ENCODE measurements at regions not wholly inside any gene's neighbourhood (a gene's known extent, or its start where the extent isn't known, plus 50 kb on each side); places are given as distances from the start of the nearest gene placed in this dataset.
A peak's percentile ranks its signal among the peaks of the same experiment; 100 is the strongest.

DNA sequence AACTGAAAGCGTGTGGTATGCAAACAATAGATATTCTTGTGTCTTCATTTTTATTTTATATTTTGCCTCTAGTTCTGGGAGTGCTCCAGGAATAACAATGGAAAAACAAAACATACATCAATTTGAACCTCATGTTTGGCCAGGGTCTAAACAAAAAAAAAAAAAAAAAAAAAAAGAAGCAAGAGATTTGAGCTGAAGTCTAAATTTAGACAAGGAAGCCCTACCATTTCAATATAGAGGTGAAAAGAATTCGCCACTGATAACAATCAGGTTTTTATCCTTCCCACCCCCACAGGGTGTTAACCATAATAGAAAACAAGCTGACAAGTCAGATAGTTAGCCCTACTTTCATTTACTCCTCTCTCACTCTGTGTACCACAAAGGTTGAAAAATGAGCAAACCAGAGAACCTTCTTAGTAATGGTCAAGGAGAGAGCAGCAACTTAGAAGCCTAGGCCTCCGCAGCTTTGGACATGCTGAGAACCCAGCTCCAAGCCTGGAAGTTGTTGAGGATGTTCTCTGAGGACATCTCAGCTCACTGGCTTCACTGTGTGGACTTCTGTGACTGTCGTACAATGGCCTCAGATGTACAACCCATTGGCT is 118.2 kb upstream of the HMHB1 start:
- DNase-seq (ENCODE audit: extremely low read depth, low read depth, low spot score) = no peak

DNA sequence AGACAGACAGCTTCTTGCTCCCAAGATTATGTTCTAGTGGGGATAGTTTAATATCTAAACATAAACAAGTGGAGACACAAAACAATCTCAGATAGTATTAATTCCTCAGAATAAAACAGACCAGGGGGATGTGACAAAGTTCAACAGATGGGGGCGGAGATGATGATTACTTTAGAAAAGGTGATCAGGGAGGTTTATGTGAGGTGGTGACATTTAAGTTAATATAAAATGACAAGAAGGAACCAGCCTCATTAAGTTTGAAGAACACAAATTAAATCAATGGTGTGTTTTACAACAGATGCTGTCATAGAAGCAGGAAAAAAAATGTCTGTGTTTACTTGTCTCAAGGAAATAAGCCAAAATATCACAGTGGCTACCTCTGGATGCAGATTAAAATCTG is 119.6 kb upstream of the HMHB1 start:
- DNase-seq (ENCODE audit: extremely low read depth, low read depth, low spot score) = no peak

DNA sequence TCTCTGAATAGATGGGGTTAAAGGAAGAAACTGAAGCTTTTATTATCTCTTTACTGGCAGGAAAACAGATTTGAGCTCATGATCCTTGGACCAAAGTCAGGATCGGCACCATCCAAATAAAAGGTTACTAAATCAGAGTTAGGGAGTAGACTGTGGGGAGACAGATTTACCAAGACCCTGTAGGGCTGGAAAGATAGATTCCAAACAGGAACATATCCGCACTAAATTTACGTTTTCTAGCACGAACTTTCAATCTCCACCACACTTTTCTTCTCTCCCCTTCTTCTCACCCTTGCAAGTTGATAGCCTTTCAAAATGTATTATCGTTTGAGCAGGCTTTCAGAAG is 120.0 kb upstream of the HMHB1 start:
- no peak for DNase-seq (ENCODE audit: extremely low read depth, low read depth, low spot score)

DNA sequence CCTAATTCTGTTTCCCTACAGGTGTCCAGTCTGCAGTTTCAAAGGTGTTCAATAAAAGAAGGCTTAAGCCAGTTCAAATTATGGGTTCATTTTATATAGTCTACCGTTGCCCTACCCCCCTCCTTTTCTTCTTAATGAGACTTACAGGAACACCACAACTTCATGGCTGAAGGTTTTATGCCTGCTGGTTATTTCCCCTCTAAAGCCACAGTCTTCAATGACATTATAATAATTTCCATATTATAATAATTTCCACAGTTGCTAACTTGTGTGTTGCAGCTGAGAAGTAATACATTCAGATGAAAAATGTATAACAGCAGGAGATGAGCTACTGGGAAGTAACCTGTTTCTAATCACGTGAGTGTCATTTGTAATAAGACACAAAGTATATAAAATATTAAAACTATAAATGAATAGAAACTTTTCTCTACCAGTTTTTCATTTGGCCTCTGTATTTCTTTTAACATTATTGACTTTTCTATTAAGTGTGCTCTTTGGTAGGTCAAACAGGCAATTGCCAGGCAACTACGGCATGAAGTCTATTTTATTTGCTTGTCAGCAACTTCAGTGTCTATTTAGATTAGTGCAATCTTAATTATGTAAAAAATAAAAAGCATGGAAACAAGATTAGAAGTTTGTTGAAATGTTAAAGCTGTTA is 120.5 kb upstream of the HMHB1 start:
- DNase-seq (ENCODE audit: extremely low read depth, low read depth, low spot score) = no peak

DNA sequence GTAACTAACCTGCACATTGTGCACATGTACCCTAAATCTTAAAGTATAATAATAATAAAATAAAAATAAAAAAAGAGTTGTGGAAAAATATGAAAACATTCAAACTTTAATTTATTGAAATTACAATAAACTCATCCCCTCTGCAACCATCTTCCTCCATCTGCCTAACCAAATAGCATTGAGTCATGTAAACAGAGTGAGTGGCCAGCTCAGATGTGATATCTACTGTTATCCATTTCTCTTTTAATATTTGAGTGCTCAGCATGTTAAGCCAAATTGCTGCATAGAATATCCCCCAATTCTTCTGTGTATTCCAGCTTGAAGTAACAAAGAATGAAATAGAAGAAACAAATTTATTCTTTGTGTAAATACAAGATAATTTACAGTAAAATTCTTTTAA is 124.4 kb upstream of the HMHB1 start:
- DNase-seq (ENCODE audit: extremely low read depth, low read depth, low spot score) = no peak

DNA sequence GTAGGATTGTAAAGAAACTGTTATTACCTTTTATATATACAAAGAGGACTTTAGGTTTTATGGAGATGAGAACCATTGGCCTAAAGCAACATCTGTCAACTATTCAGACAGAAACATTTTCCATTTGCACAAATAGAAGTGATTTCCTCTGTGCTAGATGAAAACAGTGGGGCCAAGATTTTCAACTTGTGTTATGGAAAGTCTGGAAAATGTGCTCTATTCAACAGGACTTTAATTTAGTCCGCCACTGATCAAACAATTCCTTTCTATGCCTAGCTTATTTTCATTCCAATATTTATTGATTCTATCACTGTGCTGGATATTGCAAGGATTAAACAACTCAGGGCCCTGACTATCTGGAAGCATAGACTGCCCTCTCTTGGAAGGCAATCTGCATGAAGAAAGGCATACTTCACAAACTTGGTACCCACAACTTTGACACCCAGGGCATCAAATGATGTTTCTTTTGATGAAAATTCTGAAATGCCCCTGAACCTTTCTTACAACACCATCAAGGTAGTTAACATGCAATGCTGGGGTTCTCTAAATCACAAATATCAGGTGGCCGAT is 126.6 kb upstream of the HMHB1 start:
- DNase-seq (ENCODE audit: extremely low read depth, low read depth, low spot score) = peak; percentile 3

DNA sequence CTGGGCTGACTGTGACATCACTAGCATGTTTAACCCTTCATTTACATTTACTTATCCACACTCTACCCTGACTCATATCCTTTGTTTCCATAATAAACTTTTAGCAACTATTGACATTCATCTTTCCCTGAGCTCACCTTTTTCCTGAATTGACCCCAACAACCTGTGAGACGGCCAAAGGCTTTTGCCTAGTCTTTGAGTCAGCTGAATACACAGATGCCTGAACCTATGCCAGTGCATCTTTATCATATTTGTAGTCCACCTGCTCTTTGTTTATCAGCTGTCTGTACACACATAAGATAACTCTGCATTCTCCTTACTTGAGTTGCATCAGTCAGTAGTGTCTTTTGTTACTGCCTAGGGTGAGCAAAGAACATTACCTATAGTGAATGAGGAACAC is 128.5 kb upstream of the HMHB1 start:
- DNase-seq (ENCODE audit: extremely low read depth, low read depth, low spot score) = no peak

DNA sequence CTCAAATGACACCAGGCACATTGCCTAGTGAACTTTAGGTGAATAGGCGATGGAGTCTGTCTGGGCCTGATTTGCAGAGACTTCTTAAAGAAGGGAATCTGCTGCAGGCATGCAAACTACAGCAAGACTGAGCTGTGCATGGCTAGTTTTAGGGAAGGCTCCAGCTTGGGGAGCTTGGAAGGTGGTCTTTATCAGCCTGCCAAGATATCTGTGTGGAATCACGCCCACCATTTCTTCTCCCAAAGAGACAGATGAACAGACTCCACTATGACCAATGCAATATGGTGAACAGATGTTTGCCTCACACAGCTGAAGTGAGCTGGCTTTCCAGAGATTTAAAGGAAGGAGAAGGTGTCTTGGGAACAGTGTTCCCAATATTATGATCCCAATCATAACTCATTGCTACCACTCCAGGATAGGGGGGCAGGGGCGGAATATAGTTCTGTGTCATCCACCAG is 129.0 kb upstream of the HMHB1 start:
- no peak for DNase-seq (ENCODE audit: extremely low read depth, low read depth, low spot score)

DNA sequence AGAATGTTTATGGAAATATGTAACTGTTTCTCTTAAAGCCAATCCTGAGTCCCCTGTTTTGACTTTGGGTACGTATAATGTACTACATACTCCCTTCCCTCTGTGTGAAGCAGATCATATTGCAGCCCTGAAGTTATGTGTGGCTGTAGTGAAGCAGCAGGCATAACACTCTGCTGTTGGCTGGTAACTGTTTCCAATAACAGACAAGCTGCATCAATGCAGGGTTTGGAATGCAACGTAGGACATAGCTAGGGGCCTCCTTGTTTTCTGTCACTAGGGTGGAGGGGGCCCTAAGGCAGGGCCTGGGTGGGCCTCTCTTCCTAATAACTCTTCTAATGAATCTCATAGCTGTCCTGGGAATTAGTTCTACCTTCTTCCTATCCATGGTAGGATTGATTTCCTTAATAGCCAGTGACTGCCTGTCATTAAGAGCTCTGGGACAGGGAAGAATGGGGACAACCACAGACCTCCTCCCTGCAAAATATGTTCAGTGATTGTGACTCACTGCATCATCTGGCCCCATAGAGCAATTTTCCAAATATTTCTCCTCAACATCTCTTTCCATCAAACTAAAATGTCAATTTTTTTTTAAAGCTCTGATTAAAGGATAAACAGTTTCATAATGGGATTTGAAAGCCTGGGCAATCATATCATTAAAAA is 129.6 kb upstream of the HMHB1 start:
- no peak for DNase-seq (ENCODE audit: extremely low read depth, low read depth, low spot score)

DNA sequence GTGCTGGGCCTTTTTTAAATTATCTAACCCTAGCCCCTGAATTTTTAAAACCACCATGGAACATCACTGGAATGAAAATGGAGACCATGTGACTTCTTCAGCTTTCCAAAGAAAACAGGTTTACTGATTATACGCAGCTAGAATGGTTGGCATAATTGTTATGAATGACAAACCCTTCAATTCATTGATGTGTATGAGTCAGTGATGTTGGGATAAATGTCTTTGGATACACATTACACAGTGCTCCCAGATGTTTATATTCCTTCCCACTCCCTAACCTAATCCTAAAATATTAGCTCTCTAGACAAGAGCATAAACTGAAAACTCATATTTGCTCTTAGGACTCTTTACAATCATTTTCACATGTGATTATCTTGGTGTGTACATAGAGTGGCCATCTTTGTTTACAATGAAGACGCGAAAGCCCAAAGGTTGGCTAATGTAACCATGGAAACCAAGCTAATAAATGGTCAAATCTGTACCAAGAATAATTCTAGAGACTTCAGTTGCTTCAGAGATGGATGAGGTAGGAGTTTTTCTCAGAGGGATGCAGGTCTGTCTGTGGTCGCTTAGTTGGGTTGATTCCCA is 131.2 kb upstream of the HMHB1 start:
- no peak for DNase-seq (ENCODE audit: extremely low read depth, low read depth, low spot score)

DNA sequence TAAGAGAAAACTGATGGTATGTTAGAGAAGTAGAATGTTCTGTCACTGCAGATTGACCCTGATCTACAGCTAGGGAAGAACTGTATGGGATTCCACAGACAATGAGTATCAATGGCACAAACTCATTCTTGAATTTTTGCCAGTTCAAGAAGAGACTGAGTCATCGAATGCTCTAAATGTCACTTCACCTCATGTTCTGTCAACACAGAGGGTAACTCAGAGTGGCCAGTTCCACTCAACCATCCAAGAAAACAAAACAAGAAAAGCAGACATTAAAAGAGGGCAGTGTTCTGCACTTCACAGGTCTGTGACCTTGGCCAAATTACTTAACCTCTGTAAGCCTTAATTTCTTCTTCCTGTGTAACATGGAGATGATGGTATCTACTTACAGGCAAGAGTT is 132.2 kb upstream of the HMHB1 start:
- no peak for DNase-seq (ENCODE audit: extremely low read depth, low read depth, low spot score)

DNA sequence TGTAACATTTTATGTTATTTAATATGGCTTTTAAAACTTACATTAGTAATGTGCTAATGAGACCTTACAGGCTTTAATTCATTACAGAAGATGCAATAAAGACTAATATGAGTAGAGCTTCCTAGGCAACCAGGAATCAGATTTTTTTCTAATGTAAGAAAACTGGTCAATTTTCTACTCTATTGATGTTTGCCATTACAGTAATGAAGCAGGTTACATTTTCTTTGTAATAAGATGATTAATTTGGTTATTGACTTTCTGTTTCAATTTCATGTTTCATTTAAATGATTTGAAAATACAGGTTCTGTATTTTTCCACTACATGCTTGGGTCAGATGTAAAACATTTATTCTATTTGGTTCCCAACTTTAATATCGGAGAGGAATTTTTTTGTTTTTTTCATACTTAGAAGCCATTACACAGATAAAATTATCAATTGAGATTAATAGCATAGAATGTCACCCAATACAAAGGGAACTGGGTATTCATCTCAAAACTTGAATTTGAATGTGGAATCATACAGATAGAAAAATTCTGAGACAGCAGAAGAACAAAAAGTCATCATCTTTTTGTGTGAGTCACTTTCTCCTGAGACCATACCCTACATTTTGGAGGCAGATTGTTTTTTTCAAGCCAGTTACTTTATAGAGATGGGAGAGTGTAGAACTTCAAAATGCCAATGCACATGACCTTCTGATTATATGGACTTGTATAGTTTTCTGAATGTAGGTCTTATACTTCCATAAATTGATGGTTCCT is 133.6 kb upstream of the HMHB1 start:
- no peak for DNase-seq (ENCODE audit: extremely low read depth, low read depth, low spot score)

DNA sequence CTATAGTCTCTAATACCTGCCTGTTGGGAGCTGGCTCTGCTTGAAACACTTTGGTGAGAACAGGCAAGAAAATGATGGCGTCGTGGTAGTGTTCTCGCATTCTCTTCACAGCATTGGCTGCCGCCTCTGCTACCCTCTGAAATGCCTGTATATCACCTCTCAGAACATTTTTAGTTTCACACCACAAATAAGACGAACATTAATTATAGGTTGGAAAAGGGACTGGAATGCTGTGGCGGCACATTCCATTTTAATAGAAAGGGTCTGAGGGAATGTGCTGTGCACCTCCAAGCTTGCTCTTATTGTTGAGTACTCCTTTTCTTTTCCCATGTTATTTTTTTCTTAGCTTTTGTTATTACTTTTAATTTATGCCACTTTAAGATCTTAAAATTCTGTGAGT is 134.6 kb upstream of the HMHB1 start:
- no peak for DNase-seq (ENCODE audit: extremely low read depth, low read depth, low spot score)

DNA sequence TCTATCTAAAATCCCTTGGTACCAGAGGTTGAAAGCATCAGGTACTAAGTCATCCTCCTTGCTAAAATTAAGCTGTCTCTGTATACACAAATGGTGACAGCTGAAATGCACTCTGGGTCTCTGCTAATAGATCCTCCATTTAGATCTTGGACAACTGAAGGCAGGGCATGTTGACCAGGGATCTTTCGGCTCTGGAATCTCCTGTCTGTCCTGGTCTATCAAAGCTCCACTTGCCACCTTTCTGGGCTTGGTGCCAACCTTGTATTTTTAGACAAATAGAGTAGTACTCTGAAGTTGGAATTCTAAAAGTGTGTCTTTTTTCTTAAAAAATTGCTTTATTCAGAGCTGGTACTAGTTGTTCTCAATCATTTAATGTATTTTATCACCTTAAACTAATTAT is 135.2 kb upstream of the HMHB1 start:
- no peak for DNase-seq (ENCODE audit: extremely low read depth, low read depth, low spot score)

DNA sequence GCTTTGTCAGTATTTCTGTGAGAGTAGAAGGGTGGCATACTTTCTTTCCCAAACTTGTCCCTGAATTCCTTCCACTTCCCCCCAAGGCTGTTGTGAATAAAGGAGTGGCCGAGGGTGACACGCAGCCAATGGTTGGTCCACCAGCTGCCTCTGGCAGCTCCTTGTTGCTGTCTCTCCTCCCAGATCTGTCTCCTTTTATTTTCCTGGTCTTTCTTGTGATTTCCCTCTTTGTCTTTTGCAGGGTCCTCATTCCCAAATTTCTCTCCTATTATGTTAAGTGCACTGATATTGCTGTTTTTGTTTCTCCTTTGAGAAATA is 137.5 kb upstream of the HMHB1 start:
- no peak for DNase-seq (ENCODE audit: extremely low read depth, low read depth, low spot score)

DNA sequence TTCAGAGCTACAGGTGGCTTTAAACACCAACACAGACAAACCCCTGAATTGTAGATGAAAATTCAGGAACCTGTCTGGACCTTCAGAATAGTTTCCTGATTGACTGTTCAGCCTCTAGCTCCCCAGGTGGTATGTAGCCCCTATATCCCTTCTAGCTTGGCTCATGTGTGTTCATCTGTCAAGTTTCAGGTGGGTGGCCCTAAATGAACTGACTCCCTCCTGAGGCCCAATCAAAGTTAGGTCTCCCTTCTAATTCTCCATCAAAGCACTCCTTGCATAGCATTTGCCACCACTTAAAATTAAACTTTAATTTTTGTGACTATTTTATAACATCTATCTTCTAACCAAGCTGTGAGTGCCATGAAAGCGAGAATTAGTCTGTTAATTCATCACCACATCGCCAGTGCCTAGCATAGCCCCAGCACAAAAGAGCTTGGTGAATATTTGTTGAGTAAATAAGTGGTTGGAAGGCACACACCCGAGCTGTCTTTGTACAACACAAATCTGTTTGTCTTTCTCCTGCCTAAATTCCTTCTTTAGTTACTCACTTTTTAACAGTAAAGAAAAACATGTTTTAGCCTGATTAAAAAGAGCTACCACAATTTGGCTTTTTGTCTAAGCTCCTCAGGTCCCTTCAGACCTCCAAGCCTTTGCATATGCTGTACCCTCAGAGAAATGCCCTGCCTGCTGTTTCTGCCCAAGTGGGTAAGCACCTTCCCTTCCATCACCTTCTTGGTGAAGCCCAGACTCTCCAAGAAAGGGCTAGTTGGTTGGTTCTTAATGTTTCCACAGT is 138.1 kb upstream of the HMHB1 start:
- no peak for DNase-seq (ENCODE audit: extremely low read depth, low read depth, low spot score)

DNA sequence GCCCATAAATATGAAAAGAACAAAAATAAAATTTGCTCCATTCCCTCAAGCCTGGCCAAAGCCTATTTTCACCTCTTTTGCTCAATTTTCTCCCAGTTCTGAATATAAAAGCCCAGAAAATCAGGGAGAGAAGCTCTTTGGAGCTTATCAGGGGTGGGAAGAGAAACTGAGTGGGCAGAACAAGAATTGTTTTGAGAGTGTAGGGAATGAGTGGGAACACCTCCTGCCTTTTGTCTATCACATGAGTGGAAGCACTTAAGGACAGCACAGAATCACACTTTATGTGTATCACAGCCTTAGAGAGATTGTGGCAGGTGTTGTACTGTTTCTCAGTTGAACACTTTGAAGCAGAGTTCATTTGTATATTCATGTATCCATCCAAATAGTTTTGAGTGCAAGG is 139.2 kb upstream of the HMHB1 start:
- DNase-seq (ENCODE audit: extremely low read depth, low read depth, low spot score) = no peak

DNA sequence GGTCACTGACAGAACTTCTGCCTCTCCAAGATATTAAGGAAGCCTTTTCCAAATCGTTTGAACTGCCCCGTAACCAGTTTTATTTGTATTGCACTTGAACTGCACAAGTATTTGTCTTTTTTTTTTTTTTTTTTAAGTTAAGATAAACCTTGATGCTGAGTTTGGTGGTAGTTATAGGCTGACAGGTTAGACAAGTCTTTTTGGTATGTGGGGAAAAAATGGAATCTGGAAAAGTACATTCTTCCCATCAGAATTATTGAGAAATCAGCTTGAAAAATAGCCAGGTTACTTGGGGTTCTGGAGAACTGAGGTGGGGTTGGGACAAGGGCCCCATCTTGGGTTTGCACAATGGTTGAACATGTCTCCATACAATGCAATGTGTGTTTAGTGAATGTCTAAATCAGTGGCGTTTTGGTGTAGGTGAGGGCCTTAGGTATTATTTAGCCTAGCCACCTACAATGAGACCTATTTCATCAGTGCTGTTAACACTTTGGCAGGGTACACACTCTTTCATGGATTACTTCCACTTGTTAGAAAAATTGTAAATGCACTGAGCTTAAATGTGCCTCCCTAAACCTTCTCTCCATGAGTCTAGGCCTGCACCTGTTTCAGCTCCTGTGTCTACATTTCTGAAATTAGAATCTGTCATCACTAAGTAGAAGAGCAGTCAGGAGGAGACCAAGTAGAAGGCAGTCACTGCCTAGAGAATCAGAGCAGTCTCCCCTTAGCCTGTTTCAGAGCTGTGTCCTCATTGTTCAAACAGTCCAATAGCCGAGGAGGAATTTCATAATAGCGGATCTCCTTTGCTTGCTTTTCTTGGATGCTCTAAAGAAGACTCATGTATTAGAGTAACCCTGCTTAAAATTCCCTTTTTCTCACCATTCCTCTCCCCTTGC is 140.0 kb upstream of the HMHB1 start:
- DNase-seq (ENCODE audit: extremely low read depth, low read depth, low spot score) = no peak

DNA sequence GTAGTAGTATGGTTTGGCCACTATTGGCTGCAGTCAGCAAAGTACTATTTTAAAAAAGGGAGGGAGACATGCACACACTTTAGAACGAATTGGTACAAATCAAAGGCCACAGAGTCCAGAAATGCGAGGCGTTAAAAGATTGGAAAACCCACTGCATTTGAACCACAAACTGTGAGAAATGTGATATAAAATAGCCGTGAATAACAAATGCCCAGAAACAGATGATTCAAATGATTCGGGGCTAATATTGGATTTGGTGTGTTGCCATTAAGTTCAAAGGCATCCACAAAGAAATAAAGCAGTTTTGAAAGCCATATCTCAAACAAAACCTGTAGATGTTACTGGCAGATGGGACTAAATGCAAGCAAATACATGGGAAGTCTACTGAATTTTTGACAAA is 140.9 kb upstream of the HMHB1 start:
- no peak for DNase-seq (ENCODE audit: extremely low read depth, low read depth, low spot score)
